ENCODE measurements at regions not wholly inside any gene's neighbourhood (a gene's known extent, or its start where the extent isn't known, plus 50 kb on each side); places are given as distances from the start of the nearest gene placed in this dataset.

DNA sequence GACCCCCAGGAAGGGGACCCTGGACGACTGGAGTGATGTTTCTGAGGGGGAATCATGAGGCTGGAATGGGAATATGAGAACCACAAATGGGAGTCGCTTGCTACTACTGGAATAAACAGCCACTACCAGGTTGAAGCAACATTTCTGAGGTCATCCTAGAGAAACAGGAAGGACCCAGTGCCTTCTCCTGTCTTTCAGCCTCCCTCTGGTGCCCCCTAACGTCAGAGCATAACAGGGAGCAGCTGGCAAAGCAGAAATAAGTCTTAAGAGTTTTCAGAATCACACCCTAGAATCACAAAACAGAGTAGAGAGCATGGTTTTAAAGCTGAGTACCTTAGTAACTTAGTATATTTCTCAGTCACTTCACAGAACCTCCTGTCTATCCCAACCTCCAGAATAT lies 347.8 kb upstream of the PITX2 start:
- H3K4me3 ChIP-seq (replicated peaks in 1 of 2; ENCODE audit: low read depth in 2 of 2, low read length in 2 of 2) = no peak overlapping the region
- DNase-seq (ENCODE audit: low read depth in 2 of 2) = peak; percentile 48 to 49

DNA sequence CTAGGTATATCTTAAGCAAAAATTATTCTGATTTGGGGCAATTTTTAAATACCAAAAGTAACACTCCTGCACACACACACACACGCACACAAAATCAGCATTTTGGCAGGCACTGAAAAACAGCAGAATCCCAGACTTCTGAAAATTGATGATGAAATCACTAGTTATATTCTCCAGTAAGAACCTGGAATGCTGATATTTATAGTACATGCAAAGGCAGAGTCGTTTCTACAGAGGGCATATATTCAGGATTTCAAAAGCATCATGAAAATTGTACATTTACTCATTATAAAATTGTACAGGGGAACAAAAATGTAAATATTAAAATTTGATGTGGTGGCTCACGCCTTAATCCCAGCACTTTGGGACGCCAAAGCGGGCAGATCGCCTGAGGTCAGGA lies 352.5 kb upstream of the PITX2 start:
- TF ChIP-seq, protein P1, sequence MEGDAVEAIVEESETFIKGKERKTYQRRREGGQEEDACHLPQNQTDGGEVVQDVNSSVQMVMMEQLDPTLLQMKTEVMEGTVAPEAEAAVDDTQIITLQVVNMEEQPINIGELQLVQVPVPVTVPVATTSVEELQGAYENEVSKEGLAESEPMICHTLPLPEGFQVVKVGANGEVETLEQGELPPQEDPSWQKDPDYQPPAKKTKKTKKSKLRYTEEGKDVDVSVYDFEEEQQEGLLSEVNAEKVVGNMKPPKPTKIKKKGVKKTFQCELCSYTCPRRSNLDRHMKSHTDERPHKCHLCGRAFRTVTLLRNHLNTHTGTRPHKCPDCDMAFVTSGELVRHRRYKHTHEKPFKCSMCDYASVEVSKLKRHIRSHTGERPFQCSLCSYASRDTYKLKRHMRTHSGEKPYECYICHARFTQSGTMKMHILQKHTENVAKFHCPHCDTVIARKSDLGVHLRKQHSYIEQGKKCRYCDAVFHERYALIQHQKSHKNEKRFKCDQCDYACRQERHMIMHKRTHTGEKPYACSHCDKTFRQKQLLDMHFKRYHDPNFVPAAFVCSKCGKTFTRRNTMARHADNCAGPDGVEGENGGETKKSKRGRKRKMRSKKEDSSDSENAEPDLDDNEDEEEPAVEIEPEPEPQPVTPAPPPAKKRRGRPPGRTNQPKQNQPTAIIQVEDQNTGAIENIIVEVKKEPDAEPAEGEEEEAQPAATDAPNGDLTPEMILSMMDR (IDR thresholded peaks at IDR 0.05; ENCODE audit: low read depth, low read length) = no peak
- DNase-seq (ENCODE audit: low read depth in 2 of 2) = no peak
- H3K4me3 ChIP-seq (replicated peaks in 1 of 2; ENCODE audit: low read depth in 2 of 2, low read length in 2 of 2) = no peak overlapping the region

More for the DNA sequence above, 347.8 kb upstream of the PITX2 start:
- TF ChIP-seq, protein P1 (IDR thresholded peaks at IDR 0.05; ENCODE audit: low read depth, low read length) = peak; percentile 58

DNA sequence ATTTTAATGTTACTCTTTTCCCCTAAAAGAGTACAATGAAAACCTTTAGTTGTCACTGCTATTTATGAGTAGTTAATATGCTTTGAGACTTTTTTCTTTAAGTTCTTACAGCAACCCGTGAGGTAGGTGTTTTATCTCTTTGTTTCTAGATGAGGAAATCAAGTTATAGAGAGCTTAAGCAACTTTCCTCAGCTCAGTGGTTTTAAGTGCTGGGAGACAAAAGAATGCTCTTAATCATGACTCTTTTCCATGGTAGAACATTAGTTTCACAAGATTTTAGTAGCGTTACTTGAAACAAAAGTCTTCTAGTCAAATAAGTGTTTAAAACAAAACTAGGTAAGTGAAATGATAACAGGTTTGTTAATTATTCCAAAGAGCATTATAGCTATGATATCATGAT lies 354.7 kb upstream of the PITX2 start:
- TF ChIP-seq, protein P1 (IDR thresholded peaks at IDR 0.05; ENCODE audit: low read depth, low read length) = no peak
- no peak for DNase-seq (ENCODE audit: low read depth in 2 of 2)
- no peak overlapping the region for H3K4me3 ChIP-seq (replicated peaks in 1 of 2; ENCODE audit: low read depth in 2 of 2, low read length in 2 of 2)

DNA sequence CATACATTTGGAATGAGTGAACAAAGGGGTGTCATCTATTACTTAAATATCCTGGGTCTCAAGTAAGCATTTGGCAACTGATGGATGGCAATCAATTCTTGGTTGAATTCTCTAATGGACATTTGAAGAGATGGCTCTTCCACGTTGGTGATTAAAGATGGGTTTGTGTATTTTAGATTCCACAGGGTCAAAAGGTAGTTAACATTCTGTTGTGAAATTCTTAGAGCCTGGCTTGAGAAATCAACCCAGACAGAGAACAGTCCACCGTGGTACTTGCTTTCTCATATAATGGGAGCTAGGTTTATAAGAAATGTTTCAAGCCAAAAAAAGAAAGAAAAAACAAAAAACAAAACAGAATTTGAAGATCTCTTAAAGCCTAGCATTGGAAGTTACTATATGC lies 355.9 kb upstream of the PITX2 start:
- no peak overlapping the region for H3K4me3 ChIP-seq (replicated peaks in 1 of 2; ENCODE audit: low read depth in 2 of 2, low read length in 2 of 2)
- DNase-seq (ENCODE audit: low read depth in 2 of 2) = no peak
- TF ChIP-seq, protein P1 (IDR thresholded peaks at IDR 0.05; ENCODE audit: low read depth, low read length) = no peak

DNA sequence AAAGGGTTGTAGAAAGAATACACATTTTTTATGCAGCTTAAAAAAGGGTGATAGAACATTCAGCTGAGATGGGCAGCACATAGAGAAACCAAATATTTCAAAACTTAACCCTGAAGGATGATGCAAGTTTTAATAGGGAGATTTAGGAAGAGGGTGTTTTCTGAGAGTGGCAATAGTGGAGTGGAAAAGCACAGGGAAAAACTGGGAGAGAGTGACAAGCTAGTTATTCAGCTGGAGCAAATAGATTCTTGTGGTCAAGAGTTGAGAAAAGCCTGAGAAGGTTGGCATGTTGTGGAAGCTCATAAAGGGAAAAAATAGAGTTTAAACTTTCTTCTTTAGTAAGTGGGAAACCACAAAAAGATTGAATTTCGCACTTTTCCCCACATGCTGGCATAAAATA lies 359.6 kb upstream of the PITX2 start:
- TF ChIP-seq, protein P1 (IDR thresholded peaks at IDR 0.05; ENCODE audit: low read depth, low read length) = no peak
- no peak overlapping the region for H3K4me3 ChIP-seq (replicated peaks in 1 of 2; ENCODE audit: low read depth in 2 of 2, low read length in 2 of 2)
- no peak for DNase-seq (ENCODE audit: low read depth in 2 of 2)

DNA sequence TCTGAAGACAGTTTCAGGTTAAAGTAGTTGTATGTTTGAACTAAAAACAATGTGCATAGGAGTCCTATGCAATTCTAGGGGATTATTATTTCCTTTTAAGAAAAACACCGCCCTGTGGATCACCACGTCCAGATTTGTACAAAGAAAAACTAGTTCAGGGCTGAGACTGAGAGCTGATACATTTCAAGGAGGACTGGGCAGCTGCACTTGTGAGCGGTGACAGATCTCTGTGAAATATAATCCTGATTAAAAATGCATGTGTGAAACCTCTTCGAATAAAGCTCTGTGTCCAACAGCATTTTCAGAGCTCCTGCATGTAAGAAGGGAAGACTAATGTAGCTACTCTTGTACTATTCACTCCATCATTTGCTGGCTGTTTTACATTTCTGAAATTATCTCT lies 365.8 kb upstream of the PITX2 start:
- TF ChIP-seq, protein P1 (IDR thresholded peaks at IDR 0.05; ENCODE audit: low read depth, low read length) = no peak
- DNase-seq (ENCODE audit: low read depth in 2 of 2) = no peak
- H3K4me3 ChIP-seq (replicated peaks in 1 of 2; ENCODE audit: low read depth in 2 of 2, low read length in 2 of 2) = no peak overlapping the region

DNA sequence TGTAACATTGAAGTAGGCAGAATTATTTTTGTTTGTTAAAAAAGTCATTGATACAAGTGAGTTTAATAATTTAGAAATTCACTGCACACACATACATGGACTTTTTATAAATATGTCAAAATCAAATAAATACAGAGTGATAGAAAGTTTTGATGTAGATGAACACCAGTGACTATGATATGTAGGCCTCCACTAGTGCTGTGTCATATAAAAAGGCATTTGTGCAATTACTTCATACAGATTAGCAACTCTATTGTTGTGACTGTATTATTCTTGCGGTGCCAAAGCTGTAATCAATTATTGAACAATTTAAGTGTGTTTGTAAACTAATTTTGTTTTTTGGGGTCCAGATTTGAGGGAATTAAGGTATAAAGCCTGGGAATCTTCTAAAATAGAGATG lies 366.2 kb upstream of the PITX2 start:
- no peak overlapping the region for H3K4me3 ChIP-seq (replicated peaks in 1 of 2; ENCODE audit: low read depth in 2 of 2, low read length in 2 of 2)
- no peak for DNase-seq (ENCODE audit: low read depth in 2 of 2)
- TF ChIP-seq, protein P1 (IDR thresholded peaks at IDR 0.05; ENCODE audit: low read depth, low read length) = no peak
